GM23338 (cell line): ENCODE measurements at regions not wholly inside any gene's neighbourhood (a gene's known extent, or its start where the extent isn't known, plus 50 kb on each side); places are given as distances from the start of the nearest gene placed in this dataset.

Experiments
- ATAC-seq: fragments of 200-7000 bp; cut with Tn5 transposase; 3 replicates; pipeline ENCODE4 v1.9.1; 2020
- DNase-seq: peaks from one replicate; pipeline ENCODE4 v3.0.0-alpha.2; 2015; ENCODE audit warnings: low spot score
- H2AFZ ChIP-seq: fragments of 200-600 bp; sonication (generic); 2 replicates; pipeline ENCODE4 v1.8.0; 2016; ENCODE audit warnings: antibody characterized with exemption, mild to moderate bottlenecking, moderate library complexity
- H3F3A ChIP-seq: fragments of 200-600 bp; sonication (generic); replicated peaks from 2 replicates; pipeline ENCODE4 v1.8.0; 2017; ENCODE audit warnings: antibody characterized with exemption, mixed run types, low read depth
- H3K27ac ChIP-seq: fragments of 200-600 bp; sonication (generic); 2 replicates; pipeline ENCODE4 v1.6.1; 2016; ENCODE audit warnings: low read depth
- H3K27me3 ChIP-seq: fragments of 200-600 bp; sonication (generic); 2 replicates; pipeline ENCODE4 v1.8.0; 2016; ENCODE audit warnings: mild to moderate bottlenecking, mixed run types, moderate library complexity; ENCODE audit not compliant: insufficient read depth
- H3K36me3 ChIP-seq: fragments of 200-600 bp; sonication (generic); 2 replicates; pipeline ENCODE4 v1.8.0; 2016; ENCODE audit warnings: mild to moderate bottlenecking; ENCODE audit not compliant: insufficient read depth
- H3K4me1 ChIP-seq: fragments of 200-600 bp; sonication (generic); 2 replicates; pipeline ENCODE4 v1.8.0; 2016; ENCODE audit warnings: mild to moderate bottlenecking, moderate library complexity; ENCODE audit not compliant: insufficient read depth
- H3K4me2 ChIP-seq: fragments of 200-600 bp; sonication (generic); 2 replicates; pipeline ENCODE4 v1.7.1; 2017; ENCODE audit warnings: mixed run types
- H3K4me3 ChIP-seq: fragments of 200-600 bp; sonication (generic); 2 replicates; pipeline ENCODE4 v1.6.1; 2016; ENCODE audit warnings: mixed run types
- H3K79me2 ChIP-seq: fragments of 200-600 bp; sonication (generic); replicated peaks from 2 replicates; pipeline ENCODE4 v1.8.0; 2017; ENCODE audit warnings: mild to moderate bottlenecking; ENCODE audit not compliant: insufficient read depth
- H3K9me2 ChIP-seq: fragments of 200-600 bp; sonication (generic); 2 replicates; pipeline ENCODE4 v1.8.0; 2017; ENCODE audit not compliant: insufficient read depth
- H4K20me1 ChIP-seq: fragments of 200-600 bp; sonication (generic); replicated peaks from 2 replicates; pipeline ENCODE4 v1.8.0; 2017; ENCODE audit warnings: mild to moderate bottlenecking; ENCODE audit not compliant: insufficient read depth
- H3K27ac Mint-ChIP-seq: 2 replicates; pipeline ENCODE4 v1.8.0; 2020; ENCODE audit warnings: inconsistent platforms, mild to moderate bottlenecking, moderate library complexity, mixed read lengths
- H3K27me3 Mint-ChIP-seq: 3 replicates; pipeline ENCODE4 v1.8.0; 2022; ENCODE audit warnings: low read depth, mild to moderate bottlenecking, moderate library complexity, mixed read lengths, inconsistent platforms; ENCODE audit not compliant: insufficient read depth, poor library complexity
- H3K36me3 Mint-ChIP-seq: 3 replicates; pipeline ENCODE4 v1.8.0; 2021; ENCODE audit warnings: low read depth, mild to moderate bottlenecking, inconsistent platforms, moderate library complexity, mixed read lengths
- H3K4me1 Mint-ChIP-seq: 3 replicates; pipeline ENCODE4 v1.8.0; 2020; ENCODE audit warnings: mild to moderate bottlenecking, inconsistent platforms, mixed read lengths
- H3K4me3 Mint-ChIP-seq: 3 replicates; pipeline ENCODE4 v1.8.0; 2021; ENCODE audit warnings: moderate library complexity, mild to moderate bottlenecking, inconsistent platforms, mixed read lengths
- H3K9me3 Mint-ChIP-seq: 3 replicates; pipeline ENCODE4 v1.8.0; 2020; ENCODE audit warnings: moderate library complexity, mild to moderate bottlenecking, inconsistent platforms, mixed read lengths
- CREB1 ChIP-seq: fragments of 250-450 bp; sonication (Bioruptor Pico); IDR thresholded peaks from 2 replicates; pipeline ENCODE4 v1.5.0; 2020; ENCODE audit warnings: low read depth, mild to moderate bottlenecking, moderate library complexity
- CTCF ChIP-seq, 2 experiments: fragments of 200-600 bp in 1 of 2; sonication (generic) in 1 of 2; conservative IDR thresholded peaks; 2 replicates each; pipeline versions ENCODE4 v1.5.1 to v1.6.1; 2016 to 2017; ENCODE audit warnings: antibody characterized with exemption in 2 of 2, low read depth in 2 of 2, mild to moderate bottlenecking in 2 of 2, moderate library complexity in 1 of 2
- ETS1 ChIP-seq: IDR thresholded peaks from 2 replicates; pipeline ENCODE4 v1.6.1; 2016; ENCODE audit warnings: antibody characterized with exemption
- EZH2phosphoT487 ChIP-seq: fragments of 200-600 bp; sonication (generic); IDR thresholded peaks from one replicate; pipeline ENCODE4 v1.8.1; 2018; ENCODE audit warnings: antibody characterized with exemption; ENCODE audit not compliant: unreplicated experiment
- JUNB ChIP-seq: IDR thresholded peaks from one replicate; pipeline ENCODE4 v1.6.1; 2016; ENCODE audit warnings: antibody characterized with exemption; ENCODE audit not compliant: unreplicated experiment
- NANOG ChIP-seq: IDR thresholded peaks from 2 replicates; pipeline ENCODE4 v1.6.1; 2016; ENCODE audit warnings: antibody characterized with exemption, borderline replicate concordance
- REST ChIP-seq: IDR thresholded peaks from one replicate; pipeline ENCODE4 v1.6.1; 2018; ENCODE audit warnings: antibody characterized with exemption; ENCODE audit not compliant: unreplicated experiment
- STAT1 ChIP-seq: IDR thresholded peaks from one replicate; pipeline ENCODE4 v1.6.1; 2016; ENCODE audit warnings: antibody characterized with exemption; ENCODE audit not compliant: unreplicated experiment
- ZNF114 ChIP-seq: fragments of 250-450 bp; sonication (Bioruptor Pico); IDR thresholded peaks from 2 replicates; pipeline ENCODE4 v1.5.0; 2020; ENCODE audit warnings: mild to moderate bottlenecking, moderate library complexity
- ZNF331 ChIP-seq: fragments of 250-450 bp; sonication (Bioruptor Pico); IDR thresholded peaks from 2 replicates; pipeline ENCODE4 v1.5.0; 2020; ENCODE audit warnings: low read depth, mild to moderate bottlenecking, moderate library complexity
- ZNF462 ChIP-seq: fragments of 250-450 bp; sonication (Bioruptor Pico); IDR thresholded peaks from 2 replicates; pipeline ENCODE4 v1.5.0; 2020; ENCODE audit warnings: mild to moderate bottlenecking, moderate library complexity

GRCh38 chr11:112357488-112357887 is 96.8 kb upstream of the PLET1 start (continued):
- no peak for TF ChIP-seq ZNF462 (CRISPR knock-in tag)
- no peak for TF ChIP-seq ZNF331 (CRISPR knock-in tag)
- TF ChIP-seq JUNB: no peak
- no peak for TF ChIP-seq STAT1

- H3K27ac Mint-ChIP-seq: no peak overlapping the region
- no peaks in the 10 kb centered on the region for H3F3A ChIP-seq
- no peak for ATAC-seq
Observed at GRCh38 chr11:112361396-112361795, 100.7 kb upstream of the PLET1 start.

More at GRCh38 chr11:112361396-112361795, 100.7 kb upstream of the PLET1 start:
- no peak overlapping the region for H2AFZ ChIP-seq
- no peaks in the 10 kb centered on the region for H3K79me2 ChIP-seq
- DNase-seq: no peak
- H3K9me2 ChIP-seq: peaks cover 3% of the 10 kb centered on the region; the same call in 1 of the 2 replicates
- H3K4me1 ChIP-seq: no peaks in the 10 kb centered on the region
- TF ChIP-seq REST (no peak), EZH2phosphoT487 (no peak), CTCF (conservative IDR thresholded peaks at IDR 0.05; ENCODE audit: low read depth in 2 of 2) (no peak), NANOG (no peak), ZNF114 (CRISPR knock-in tag) (no peak), ZNF331 (CRISPR knock-in tag) (no peak), STAT1 (no peak), CREB1 (no peak), ETS1 (no peak), JUNB (no peak)
- Mint-ChIP-seq H3K27me3 (peaks cover 4% of the 10 kb centered on the region), H3K4me3 (no peak overlapping the region), H3K4me1 (peaks cover 12% of the 10 kb centered on the region), H3K9me3 (no peaks in the 10 kb centered on the region), H3K36me3 (no peaks in the 10 kb centered on the region)
- H3K4me2 ChIP-seq: no peak overlapping the region
- H4K20me1 ChIP-seq: no peaks in the 10 kb centered on the region
- no peak overlapping the region for H3K4me3 ChIP-seq
- no peaks in the 10 kb centered on the region for H3K36me3 ChIP-seq
- H3K27me3 ChIP-seq: no peaks in the 10 kb centered on the region
- no peak overlapping the region for H3K27ac ChIP-seq
